ENCODE measurements at regions not wholly inside any gene's neighbourhood (a gene's known extent, or its start where the extent isn't known, plus 50 kb on each side); places are given as distances from the start of the nearest gene placed in this dataset.

DNA sequence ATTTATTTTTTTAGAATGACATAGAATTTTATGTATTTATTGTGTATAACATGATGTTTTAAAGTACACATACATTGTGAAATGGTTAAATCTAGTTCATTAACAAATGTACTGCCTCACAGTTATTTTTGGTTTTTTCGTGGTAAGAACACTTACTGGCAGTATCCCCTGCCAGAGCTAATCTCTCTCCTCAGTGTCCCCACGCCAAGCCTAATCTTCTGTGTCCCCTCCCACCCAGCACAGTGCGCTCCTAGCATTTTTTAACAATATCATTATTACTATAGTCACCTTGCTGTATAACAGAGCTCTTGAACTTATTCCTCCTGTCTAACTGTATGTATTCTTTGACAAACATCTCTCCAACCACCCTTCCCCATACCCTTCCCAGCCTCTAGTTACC, 333.2 kb downstream of the GABRB3 start:
- H3K27ac ChIP-seq, result no peak overlapping the region
- TF ChIP-seq, protein P1, sequence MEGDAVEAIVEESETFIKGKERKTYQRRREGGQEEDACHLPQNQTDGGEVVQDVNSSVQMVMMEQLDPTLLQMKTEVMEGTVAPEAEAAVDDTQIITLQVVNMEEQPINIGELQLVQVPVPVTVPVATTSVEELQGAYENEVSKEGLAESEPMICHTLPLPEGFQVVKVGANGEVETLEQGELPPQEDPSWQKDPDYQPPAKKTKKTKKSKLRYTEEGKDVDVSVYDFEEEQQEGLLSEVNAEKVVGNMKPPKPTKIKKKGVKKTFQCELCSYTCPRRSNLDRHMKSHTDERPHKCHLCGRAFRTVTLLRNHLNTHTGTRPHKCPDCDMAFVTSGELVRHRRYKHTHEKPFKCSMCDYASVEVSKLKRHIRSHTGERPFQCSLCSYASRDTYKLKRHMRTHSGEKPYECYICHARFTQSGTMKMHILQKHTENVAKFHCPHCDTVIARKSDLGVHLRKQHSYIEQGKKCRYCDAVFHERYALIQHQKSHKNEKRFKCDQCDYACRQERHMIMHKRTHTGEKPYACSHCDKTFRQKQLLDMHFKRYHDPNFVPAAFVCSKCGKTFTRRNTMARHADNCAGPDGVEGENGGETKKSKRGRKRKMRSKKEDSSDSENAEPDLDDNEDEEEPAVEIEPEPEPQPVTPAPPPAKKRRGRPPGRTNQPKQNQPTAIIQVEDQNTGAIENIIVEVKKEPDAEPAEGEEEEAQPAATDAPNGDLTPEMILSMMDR (IDR thresholded peaks at IDR 0.05; ENCODE audit: low read depth, low read length), result no peak
- DNase-seq (ENCODE audit: low read depth in 1 of 2, low spot score in 1 of 2), result no peak
- no peaks in the 10 kb centered on the region for H3K9me3 ChIP-seq (ENCODE audit: low read depth)
- H3K36me3 ChIP-seq, result no peaks in the 10 kb centered on the region
- H3K4me3 ChIP-seq, result no peak overlapping the region
- H3K27me3 ChIP-seq, result no peaks in the 10 kb centered on the region
- no peaks in the 10 kb centered on the region for H3K4me1 ChIP-seq (ENCODE audit: low read depth)

DNA sequence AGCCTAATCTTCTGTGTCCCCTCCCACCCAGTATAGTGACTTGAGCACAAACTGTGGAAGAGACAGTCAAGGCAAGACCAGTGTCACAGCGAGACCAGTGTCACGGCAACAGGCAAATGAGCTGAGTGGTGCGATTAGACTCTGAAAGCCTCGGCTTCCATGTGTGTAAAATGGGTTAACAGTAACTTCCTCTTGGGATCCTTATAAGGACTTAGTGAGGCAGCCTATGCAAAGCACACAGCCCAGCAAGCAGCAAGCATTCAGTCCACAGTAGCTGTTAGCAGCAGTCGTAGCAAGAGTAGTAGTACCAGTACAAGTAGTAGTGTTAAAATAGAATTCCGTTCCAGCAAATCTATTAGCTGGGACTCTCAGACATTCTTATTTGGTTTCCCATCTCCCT, 334.1 kb downstream of the GABRB3 start:
- DNase-seq (ENCODE audit: low read depth in 1 of 2, low spot score in 1 of 2), result no peak
- TF ChIP-seq, protein P1 (IDR thresholded peaks at IDR 0.05; ENCODE audit: low read depth, low read length), result no peak
- no peak overlapping the region for H3K27ac ChIP-seq
- no peaks in the 10 kb centered on the region for H3K36me3 ChIP-seq
- H3K27me3 ChIP-seq, result no peaks in the 10 kb centered on the region
- no peaks in the 10 kb centered on the region for H3K9me3 ChIP-seq (ENCODE audit: low read depth)
- H3K4me3 ChIP-seq, result no peak overlapping the region
- no peaks in the 10 kb centered on the region for H3K4me1 ChIP-seq (ENCODE audit: low read depth)

DNA sequence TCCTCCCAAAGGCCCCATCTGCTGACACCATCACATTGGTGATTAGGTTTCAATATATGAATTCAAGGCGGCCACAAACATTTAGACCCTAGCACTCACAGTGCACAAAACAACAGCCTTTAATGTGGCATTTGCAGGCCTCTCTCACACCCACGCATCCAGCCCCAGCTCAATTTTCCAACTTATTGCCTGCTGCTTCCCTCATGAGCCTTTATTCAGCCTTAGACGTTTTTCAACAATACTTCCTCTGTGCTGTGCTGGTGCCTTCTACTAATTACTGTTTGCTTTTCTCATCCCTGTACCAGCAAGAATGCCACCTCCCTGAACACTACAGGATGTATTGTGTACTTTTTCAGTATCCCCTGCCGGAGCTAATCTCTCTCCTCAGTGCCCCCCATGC, 334.6 kb downstream of the GABRB3 start:
- Histone ChIP-seq H3K4me1 (ENCODE audit: low read depth) (no peaks in the 10 kb centered on the region), H3K4me3 (no peak overlapping the region), H3K27ac (no peak overlapping the region), H3K27me3 (no peaks in the 10 kb centered on the region), H3K36me3 (no peaks in the 10 kb centered on the region), H3K9me3 (ENCODE audit: low read depth) (no peaks in the 10 kb centered on the region)
- no peak for DNase-seq (ENCODE audit: low read depth in 1 of 2, low spot score in 1 of 2)
- TF ChIP-seq, protein P1 (IDR thresholded peaks at IDR 0.05; ENCODE audit: low read depth, low read length), result no peak

DNA sequence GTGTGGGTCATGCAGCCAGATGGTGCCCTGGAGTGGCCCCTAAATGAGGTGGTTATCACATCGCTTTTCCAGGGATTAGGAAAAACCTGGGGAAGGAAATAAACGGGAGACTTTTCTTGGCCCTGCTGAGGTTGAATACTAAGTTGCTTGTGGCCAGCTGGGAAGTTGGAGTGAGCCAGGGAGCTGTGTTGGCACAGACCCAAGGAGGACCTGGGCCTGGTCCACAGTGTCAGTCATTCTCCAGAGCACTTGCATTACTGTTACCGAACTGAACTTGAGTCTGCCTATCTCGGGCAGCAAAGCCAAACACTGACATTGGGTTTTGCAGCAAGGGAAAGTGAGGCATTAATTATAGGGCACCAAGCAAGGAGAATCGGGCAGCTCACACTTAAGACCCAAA, 339.0 kb downstream of the GABRB3 start:
- TF ChIP-seq, protein P1 (IDR thresholded peaks at IDR 0.05; ENCODE audit: low read depth, low read length), result no peak
- Histone ChIP-seq H3K27me3 (no peaks in the 10 kb centered on the region), H3K4me3 (no peak overlapping the region), H3K36me3 (no peaks in the 10 kb centered on the region), H3K4me1 (ENCODE audit: low read depth) (no peaks in the 10 kb centered on the region), H3K9me3 (ENCODE audit: low read depth) (no peaks in the 10 kb centered on the region), H3K27ac (no peak overlapping the region)
- no peak for DNase-seq (ENCODE audit: low read depth in 1 of 2, low spot score in 1 of 2)

DNA sequence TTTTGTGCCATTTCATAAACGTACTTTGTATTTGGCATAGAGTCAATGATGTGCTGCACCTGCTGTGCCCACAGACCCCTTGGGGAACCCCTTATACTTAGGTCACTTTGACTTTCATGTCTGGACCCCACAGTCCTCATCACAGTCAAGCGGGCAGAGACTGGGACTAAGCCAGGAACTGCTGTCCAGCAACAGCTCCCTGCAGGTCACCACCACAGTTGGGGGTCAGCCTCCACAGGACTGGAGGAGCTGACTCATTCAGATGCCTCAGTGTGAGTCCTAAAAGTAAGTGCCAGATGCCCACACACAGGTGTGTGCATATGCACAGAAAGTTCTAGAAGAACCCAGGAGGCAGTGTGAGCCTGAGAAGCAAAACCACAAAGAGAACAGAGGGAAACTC, 339.8 kb downstream of the GABRB3 start:
- Histone ChIP-seq H3K9me3 (ENCODE audit: low read depth) (no peaks in the 10 kb centered on the region), H3K4me3 (no peak overlapping the region), H3K27me3 (no peaks in the 10 kb centered on the region), H3K27ac (no peak overlapping the region), H3K4me1 (ENCODE audit: low read depth) (no peaks in the 10 kb centered on the region), H3K36me3 (no peaks in the 10 kb centered on the region)
- TF ChIP-seq, protein P1 (IDR thresholded peaks at IDR 0.05; ENCODE audit: low read depth, low read length), result no peak
- no peak for DNase-seq (ENCODE audit: low read depth in 1 of 2, low spot score in 1 of 2)

DNA sequence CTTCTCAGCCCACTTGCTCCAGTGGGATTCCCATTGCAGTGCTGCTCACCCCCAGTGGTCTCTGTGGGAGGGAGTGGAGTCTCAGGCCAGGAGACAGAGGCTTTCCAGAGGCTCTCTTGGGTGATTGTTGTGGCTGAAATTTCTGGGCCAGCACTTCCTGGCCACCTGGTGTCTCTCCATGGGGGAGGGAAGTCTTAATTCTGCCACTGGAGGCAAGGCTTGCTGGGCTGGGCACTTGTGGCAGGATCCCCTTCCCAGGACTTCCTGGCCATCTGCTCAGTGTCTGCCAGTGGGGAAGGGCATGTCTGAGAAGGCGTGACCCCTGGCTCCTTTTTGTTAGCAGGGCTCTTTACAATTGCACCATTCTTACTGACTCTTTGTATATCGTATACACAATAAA, 351.8 kb downstream of the GABRB3 start:
- TF ChIP-seq, protein P1 (IDR thresholded peaks at IDR 0.05; ENCODE audit: low read depth, low read length), result no peak
- no peak for DNase-seq (ENCODE audit: low read depth in 1 of 2, low spot score in 1 of 2)
- Histone ChIP-seq H3K9me3 (ENCODE audit: low read depth) (no peaks in the 10 kb centered on the region), H3K27ac (no peak overlapping the region), H3K36me3 (no peaks in the 10 kb centered on the region), H3K4me3 (no peak overlapping the region), H3K4me1 (ENCODE audit: low read depth) (no peaks in the 10 kb centered on the region), H3K27me3 (no peaks in the 10 kb centered on the region)
